ENCODE measurements at regions not wholly inside any gene's neighbourhood (a gene's known extent, or its start where the extent isn't known, plus 50 kb on each side); places are given as distances from the start of the nearest gene placed in this dataset.
"Not testable (repeated sequence)": the region's sequence is repeated elsewhere in the genome, so short reads cannot be mapped to it uniquely, and the experiment has no call there.

DNA sequence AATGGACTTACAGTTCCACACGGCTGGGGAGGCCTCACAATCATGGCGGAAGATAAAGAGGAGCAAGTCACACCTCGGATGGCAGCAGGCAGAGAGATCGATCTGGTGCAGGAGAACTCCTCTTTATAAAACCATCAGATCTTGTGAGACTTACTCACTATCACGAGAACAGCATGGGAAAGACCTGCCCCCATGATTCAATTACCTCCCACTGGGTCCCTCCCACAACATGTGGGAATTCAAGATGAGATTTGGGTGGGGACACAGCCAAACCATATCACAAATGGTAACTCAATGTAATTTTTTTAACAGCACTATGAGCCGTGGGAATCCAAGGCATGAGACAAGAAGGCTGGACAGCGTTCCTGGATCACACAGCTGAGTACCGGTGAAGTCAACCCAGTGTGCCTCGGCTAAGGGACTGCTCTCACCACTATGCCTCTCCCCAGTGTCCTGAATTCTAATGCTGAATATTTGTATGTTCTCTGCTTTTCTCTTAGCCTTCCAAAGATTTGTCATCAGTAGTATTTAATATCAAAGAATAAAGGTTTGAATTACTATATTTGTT is 84.3 kb downstream of the IRS2 start:
- H3K4me3 ChIP-seq, H3K36me3 ChIP-seq, H3K9me3 ChIP-seq, H3K27me3 ChIP-seq, DNase-seq: not testable (repeated sequence)

DNA sequence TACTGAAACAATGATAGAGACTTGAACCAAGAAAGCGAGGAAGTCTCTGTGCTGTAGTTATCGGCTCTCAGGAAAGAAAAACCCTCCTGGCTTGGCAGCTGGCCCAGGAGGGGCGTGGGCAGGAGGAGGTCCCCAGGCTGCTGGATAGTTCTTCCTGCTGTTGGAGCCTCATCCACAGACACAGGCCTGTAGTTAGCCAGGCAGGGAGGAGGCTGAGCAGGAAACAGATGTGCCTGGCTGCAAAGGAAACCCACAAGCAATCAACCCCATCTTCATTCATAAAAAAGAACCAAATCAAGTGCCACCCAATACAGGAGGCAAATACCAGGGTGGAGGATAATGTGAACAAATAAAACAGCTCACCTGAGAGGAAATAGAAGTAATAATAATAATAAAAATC is 86.2 kb downstream of the IRS2 start:
- Histone ChIP-seq H3K27me3 (no peaks in the 10 kb centered on the region), H3K9me3 (no peaks in the 10 kb centered on the region), H3K4me3 (no peak overlapping the region), H3K36me3 (no peaks in the 10 kb centered on the region)
- peak; percentile 6 for DNase-seq

DNA sequence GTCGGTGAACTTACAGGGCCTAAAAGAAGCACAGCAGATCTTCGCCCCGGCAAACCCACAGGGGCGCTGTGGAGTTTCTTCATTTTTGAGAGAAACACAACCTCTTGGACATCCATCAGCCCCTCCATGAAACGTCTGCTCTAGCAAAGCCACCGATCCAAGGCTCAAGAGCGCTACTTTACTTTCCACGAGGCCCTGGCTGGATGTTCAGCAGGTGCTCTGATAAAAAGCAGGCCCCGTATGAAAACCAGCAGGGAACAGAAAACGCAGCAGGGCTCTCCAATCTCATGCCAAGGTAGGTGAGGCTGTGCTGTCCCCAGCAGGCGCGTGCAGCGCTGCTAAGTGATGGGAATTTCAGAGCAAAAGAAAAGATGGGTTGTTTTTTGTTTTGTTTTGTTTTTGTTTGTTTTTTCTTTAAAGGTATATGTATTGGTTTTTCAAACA is 86.7 kb downstream of the IRS2 start:
- Histone ChIP-seq H3K36me3 (no peaks in the 10 kb centered on the region), H3K4me3 (no peak overlapping the region), H3K27me3 (no peaks in the 10 kb centered on the region), H3K9me3 (no peaks in the 10 kb centered on the region)
- no peak for DNase-seq

DNA sequence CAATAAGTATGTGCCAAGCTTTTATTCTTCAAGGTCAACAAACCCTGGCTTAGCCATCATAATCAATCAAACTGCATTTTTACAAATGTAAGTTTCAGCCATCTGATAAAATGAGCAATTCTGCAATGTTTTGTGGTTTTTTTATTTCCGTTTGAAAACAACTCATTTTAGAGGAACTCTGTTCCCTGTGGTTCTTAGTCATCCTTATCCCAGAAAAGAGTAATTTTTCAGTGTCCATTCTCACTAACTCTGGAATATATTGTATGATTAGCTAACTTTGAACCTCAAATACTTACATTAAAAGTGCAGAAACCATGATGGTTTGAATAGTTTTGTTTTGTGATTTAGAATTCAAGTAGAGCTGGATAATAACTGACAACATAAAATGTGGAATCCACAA is 87.6 kb downstream of the IRS2 start:
- Histone ChIP-seq H3K9me3 (no peaks in the 10 kb centered on the region), H3K4me3 (no peak overlapping the region), H3K36me3 (no peaks in the 10 kb centered on the region), H3K27me3 (no peaks in the 10 kb centered on the region)
- DNase-seq = no peak

DNA sequence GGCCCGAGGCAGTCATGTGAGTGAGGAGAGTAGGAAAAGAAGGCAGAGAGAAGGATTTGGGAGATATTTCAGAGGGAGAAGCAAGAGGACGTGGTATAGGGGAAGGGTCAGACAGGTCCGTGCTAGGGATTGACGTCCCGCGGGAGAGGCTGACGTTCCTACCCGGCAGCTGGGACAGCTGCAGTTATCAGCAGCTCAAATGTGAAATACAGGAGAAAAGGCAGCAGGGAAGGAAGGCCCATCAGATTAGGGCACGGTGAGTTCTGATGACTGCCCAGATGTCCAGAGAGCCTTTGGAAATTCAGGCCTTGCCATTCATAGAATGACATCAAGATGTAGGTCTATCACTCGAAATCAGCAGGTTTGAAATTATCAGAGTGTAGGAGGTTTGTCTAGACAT is 88.4 kb downstream of the IRS2 start:
- H3K9me3 ChIP-seq = no peaks in the 10 kb centered on the region
- H3K36me3 ChIP-seq = no peaks in the 10 kb centered on the region
- no peak for DNase-seq
- no peak overlapping the region for H3K4me3 ChIP-seq
- no peaks in the 10 kb centered on the region for H3K27me3 ChIP-seq

DNA sequence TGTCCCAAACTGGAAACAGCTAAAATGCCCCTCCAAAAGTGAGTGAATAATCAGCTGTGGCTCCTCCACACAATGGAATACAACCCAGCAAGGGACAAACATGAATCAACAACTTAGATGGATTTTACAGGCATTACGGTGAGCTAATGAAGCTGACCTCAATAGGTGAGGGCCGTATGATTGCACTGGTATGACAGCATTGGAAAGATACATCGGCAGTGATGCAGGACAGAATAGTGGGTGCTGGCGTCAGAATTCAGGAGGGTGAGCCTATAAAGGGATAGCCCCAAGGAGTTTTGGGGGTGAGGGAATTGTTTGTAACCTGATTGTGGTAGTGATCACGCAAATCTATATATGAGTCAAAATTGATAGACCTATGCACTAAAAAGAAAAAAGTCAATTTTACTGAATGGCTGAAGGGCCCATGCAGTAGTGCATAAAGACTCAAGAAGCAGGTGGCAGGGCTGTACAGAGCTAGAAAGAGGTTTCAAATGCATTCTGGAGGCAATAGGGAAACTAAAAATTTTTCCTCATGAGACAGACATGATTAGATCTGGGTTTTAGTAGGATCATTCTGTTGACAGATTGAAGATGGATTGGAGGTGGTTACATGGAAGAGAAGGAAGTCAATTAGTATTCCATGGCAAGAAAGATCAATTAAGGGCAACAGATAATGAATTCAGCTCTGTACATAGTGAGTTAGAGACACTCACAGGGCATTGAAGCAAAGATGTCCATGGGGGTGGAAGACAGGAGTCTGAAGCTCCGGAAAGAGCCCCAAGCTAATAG is 90.8 kb downstream of the IRS2 start:
- H3K36me3 ChIP-seq = no peaks in the 10 kb centered on the region
- no peak overlapping the region for H3K4me3 ChIP-seq
- no peak for DNase-seq
- H3K9me3 ChIP-seq = no peaks in the 10 kb centered on the region
- no peaks in the 10 kb centered on the region for H3K27me3 ChIP-seq

DNA sequence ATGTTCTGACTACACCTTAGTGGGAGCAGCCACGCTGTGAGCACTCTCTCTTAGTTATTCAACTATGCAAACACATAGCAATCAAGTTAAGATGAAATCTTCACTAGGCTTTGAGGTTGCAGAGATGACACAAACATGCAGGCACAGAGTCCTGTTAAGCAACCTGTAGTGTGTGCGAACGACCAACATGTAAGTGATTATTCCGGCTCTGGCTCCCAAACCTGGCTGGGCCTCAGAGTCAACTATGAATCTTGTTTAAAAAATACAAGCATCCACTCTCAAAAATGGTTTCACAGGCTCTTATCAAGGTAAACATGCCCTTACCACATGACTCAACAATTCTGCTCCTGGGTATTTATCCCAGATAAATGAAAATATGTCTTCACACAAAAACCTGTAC is 91.4 kb downstream of the IRS2 start:
- no peaks in the 10 kb centered on the region for H3K27me3 ChIP-seq
- no peak for DNase-seq
- no peak overlapping the region for H3K4me3 ChIP-seq
- H3K9me3 ChIP-seq = no peaks in the 10 kb centered on the region
- H3K36me3 ChIP-seq = no peaks in the 10 kb centered on the region

DNA sequence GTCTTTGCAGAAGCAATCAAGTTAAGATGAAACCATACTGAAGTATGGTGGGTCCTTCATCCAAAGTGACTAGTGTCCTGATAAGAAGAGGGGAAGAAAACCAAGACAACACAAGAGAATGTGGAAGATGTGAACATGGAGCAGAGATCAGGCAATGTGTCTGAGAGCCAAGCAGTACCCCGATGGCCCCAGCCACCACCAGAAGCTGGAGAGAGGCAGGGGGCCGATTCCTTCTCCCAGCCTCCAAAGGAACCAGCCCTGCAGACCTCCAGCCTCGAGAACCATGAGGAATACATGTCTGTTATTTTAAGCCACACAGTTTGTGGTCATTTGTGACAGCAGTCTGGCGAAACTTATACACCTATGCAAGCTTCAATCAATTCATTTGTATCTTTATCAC is 93.2 kb downstream of the IRS2 start:
- no peak overlapping the region for H3K4me3 ChIP-seq
- DNase-seq = no peak
- no peaks in the 10 kb centered on the region for H3K27me3 ChIP-seq
- no peaks in the 10 kb centered on the region for H3K9me3 ChIP-seq
- H3K36me3 ChIP-seq = no peaks in the 10 kb centered on the region

DNA sequence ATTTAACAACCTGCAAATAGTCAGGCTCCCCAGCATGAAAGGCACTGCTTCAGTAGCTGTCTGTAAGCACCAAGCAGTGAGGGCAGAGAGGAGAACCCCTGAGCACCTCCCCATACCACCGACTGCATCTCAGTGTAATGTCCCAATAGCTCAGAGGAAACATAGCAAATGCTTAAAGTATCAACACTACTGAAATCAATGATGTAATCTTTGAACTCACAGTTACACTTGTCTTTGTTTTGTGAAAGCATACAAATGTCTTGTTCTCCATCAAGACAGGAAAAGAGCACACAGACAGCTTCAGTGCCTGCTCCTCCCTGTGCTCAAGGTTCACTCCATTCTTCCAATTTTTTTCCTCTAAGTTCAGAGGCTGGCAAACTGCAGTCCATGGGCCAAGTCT is 94.7 kb downstream of the IRS2 start:
- no peak for DNase-seq

DNA sequence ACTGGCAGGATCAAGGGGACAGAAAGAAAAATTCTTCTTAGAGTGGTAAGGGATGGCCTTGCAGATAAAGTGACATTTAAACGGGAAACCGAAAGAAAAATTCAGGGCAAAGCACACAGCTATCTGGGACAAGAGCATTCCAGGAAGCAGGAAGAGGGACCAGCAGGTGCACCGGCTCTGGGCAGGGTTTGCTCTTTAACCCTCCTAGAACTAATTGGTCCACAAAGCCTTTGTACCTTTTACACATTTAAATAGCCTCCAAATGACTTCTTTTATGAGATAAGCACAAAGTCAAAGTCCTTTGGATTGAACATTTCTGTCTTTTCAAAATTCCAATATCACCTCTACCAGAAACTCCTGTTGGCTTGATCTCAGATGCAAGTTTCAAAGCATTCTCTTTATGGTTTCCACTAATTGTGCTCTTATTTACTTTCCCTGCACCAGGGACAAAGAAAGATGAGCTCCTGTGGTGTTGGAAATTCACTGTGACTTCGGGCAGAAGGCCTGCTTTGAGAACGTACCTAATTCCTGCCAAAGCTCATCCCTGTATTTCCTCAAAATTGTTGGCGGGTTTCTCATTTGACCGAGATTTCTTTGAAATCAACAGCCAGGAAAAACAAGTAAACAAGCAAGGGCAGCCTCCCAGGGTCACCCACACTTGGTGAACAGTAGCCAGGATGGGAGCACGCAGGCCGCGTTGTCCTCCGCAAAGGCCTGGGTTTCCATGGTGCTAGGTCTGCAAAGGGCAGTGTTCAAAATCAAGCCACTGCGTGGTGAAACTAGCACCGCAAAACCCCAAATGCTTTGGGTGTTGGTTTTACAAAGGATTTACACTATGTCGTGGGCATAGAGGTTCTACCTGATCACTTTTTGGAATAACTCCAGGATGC is 98.6 kb downstream of the IRS2 start:
- Histone ChIP-seq H3K36me3 (no peaks in the 10 kb centered on the region), H3K4me3 (no peak overlapping the region), H3K9me3 (no peaks in the 10 kb centered on the region), H3K27me3 (no peaks in the 10 kb centered on the region)
- DNase-seq = no peak

More for the DNA sequence above, 94.7 kb downstream of the IRS2 start:
- no peaks in the 10 kb centered on the region for H3K36me3 ChIP-seq
- H3K27me3 ChIP-seq = no peaks in the 10 kb centered on the region
- no peak overlapping the region for H3K4me3 ChIP-seq
- no peaks in the 10 kb centered on the region for H3K9me3 ChIP-seq

DNA sequence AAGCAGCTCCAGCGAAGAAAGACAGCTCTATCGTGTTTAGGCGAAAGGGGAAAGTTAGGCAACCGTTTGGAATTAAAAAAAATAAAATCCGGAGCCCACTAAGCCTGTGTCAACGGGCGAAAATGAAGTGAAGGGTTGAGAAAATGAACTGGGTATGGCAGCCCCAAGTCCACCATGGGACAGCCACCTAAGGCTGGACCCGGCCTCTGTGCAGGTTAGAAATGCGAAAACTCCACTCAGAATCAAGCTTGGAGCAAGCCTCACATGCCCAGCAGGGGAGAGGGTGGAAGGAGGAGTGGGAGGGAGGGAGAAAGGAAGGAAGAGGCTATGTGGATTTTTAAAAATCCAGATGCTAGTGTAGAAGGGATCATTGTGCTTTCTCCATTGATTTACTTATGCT is 101.2 kb downstream of the IRS2 start:
- Histone ChIP-seq H3K27me3 (no peaks in the 10 kb centered on the region), H3K4me3 (no peak overlapping the region), H3K9me3 (no peaks in the 10 kb centered on the region), H3K36me3 (no peaks in the 10 kb centered on the region)
- DNase-seq = no peak

DNA sequence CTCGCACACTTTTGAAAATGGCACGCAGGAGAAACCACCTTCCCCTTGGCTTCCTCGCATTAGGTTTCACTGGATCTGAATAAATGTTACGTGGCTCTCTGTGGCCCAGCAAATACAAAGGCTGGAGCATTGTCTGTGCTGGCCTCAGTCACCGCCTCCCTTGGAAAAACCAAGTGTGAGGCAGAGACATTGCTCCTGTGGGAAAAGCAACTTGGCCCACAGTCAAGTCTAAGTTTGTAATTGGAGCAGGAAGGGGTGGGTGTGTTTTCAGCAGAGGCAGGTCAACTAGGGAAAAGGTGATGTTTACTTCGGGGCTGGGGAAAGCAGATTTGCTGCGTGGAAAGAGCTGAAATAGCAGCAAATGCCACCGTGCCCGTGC is 101.6 kb downstream of the IRS2 start:
- Histone ChIP-seq H3K4me3 (no peak overlapping the region), H3K9me3 (no peaks in the 10 kb centered on the region), H3K27me3 (no peaks in the 10 kb centered on the region), H3K36me3 (no peaks in the 10 kb centered on the region)
- DNase-seq = no peak

DNA sequence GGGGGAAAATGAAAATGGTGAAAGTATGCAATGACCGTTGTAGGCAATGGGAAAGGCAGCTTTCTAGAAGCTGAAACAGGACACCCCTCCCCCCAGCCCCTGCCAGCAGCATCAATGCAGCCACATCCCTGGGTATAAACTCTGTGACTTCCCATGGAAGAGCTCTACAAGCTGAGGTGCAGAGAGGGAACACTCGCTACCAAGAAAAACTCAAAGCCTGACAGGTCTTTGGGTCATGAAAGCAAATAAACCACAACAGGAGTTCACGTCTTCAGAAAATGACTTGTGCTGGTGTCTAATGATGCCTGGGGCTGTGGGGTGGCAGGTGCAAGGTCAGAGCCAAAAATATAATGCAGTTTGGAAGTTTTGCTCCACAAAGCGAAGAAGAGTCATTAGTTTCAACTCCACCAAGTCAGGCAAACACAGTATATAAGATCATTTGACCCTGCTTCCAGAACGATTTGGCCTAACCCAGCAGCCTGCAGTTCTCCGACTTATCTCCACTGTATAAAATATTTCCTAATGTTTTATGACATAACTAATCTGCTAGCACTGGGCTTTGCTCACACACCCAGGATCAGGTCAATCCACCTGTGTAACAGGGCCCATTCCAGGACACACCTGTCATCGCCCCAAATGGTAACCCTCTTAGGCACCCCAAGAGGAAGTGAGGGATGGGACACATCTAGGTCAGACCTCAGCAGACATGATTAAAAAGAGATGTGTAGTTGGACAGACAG is 102.1 kb downstream of the IRS2 start:
- Histone ChIP-seq H3K9me3 (no peaks in the 10 kb centered on the region), H3K27me3 (no peaks in the 10 kb centered on the region), H3K36me3 (no peaks in the 10 kb centered on the region), H3K4me3 (no peak overlapping the region)
- no peak for DNase-seq

DNA sequence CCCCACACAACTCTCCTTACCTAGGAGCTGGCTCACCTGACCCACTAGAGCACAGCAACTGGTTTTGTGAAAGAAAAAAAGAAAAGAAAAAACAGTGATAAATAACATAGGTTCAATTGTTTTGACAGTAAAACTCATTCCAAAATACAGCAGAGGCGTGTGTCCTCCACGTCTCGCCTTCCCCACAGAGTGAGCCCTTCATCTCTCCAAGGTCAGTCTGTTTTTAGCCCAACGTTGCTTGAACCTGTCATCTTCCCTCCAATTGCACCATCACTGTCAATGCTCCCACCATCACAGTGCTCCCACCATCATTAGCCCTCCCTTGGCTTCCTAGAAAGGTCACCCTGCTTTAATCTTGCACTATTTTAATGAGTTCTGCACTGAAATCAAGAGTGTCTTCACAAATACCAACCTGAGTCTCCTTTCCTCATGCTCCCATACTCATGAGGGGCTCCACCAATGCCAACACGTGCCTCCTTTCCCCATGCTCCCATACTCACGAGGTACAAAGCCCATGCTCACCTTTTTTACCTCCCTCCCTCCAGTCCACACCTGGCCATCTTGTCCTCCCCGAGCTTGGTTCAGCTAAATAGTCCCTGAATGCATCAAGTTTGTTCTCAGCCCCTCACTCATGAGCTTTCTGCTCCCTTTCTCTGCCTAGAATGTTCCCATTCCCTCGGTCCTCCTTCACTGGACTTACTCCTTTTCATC is 103.7 kb downstream of the IRS2 start:
- Histone ChIP-seq H3K27me3 (no peaks in the 10 kb centered on the region), H3K36me3 (no peaks in the 10 kb centered on the region), H3K9me3 (no peaks in the 10 kb centered on the region), H3K4me3 (no peak overlapping the region)
- no peak for DNase-seq

DNA sequence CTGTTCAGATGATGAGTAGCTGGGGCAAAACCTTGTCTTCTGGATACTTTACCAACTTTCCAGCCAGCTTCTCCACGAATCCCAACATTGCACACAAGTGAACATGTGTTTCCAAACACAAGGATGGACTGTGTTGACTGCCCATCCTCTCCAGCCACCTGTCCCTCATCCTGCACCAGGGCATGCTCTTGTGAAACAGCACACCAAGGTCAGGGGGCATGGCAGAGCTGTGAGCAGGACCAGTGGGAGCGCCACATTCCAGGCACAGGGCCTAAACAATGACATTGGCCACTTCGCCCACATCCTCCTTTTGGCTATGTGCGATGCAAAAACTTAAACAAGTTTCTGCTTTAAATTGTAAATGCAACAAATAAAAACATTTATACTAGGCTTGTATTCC is 105.5 kb downstream of the IRS2 start:
- no peaks in the 10 kb centered on the region for H3K27me3 ChIP-seq

DNA sequence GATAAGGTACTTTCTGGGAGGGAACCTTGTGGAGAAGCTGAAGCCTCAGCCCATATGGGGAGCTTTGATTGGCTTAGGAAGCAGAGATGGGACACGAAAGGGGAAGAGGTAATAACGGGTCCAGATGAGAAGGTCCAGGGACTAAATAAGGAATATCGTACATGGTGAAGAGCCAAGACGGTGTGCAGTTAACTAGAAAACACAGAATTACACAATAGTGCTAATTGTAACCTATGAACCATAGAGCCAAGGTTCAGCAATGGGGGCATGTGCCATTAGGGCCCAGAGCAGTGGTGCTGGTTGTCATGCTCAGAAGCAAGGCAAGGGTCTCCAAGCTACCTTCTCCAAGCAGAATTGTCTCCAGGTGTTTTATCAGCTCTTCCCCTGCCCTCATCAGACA is 106.1 kb downstream of the IRS2 start:
- no peak for DNase-seq
- Histone ChIP-seq H3K36me3 (no peaks in the 10 kb centered on the region), H3K4me3 (no peak overlapping the region), H3K27me3 (no peaks in the 10 kb centered on the region), H3K9me3 (no peaks in the 10 kb centered on the region)

More for the DNA sequence above, 105.5 kb downstream of the IRS2 start:
- Histone ChIP-seq H3K4me3 (no peak overlapping the region), H3K9me3 (no peaks in the 10 kb centered on the region), H3K36me3 (no peaks in the 10 kb centered on the region)
- no peak for DNase-seq

All from MG63 (cell line).